ENCODE measurements at regions not wholly inside any gene's neighbourhood (a gene's known extent, or its start where the extent isn't known, plus 50 kb on each side); places are given as distances from the start of the nearest gene placed in this dataset.

DNA sequence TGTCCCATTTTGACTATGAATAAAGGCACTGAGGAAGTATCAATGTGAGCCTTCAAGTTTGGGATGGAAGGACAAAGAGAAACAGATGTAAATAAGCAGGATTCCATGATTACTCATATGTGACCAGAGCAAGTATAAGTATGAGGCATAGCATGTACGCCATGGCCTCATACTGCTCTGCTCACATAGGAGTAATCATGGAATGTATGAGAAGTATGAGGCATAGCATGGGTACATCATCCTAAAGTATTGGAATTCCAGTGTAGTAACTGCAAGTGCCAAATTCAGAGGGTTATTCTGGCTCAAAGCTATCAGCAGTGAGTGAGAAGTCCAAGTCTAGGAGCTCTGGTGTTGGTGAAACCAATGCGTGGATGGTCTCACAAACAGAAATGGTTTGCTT lies 81.2 kb upstream of the WDR72 start:
- H3K36me3 ChIP-seq (ENCODE audit: control insufficient read depth in 2 of 2, extremely low read depth in 1 of 2, insufficient read depth in 2 of 2, low read length in 2 of 2): no peaks in the 10 kb centered on the region
- no peaks in the 10 kb centered on the region for H3K27me3 ChIP-seq (ENCODE audit: control insufficient read depth in 2 of 2, insufficient read depth in 2 of 2, low read length in 2 of 2)
- H3K9ac ChIP-seq (replicated peaks; ENCODE audit: extremely low read depth, insufficient read depth, low read length): no peak overlapping the region
- dilution Hi-C loops (cut with MboI; ENCODE audit: extremely low pct_ligation_motif_present, low sequenced_read_pairs) (no loop called here), intact Hi-C loops (cut with micrococcal nuclease) (no loop called here)
- FAIRE-seq: no peak
- no peaks in the 10 kb centered on the region for H4K20me1 ChIP-seq (replicated peaks; ENCODE audit: control insufficient read depth, extremely low read depth, insufficient read depth, low read length)
- ChIA-PET POLR2A (no interaction called here), CTCF (no interaction called here)
- H3K27ac ChIP-seq (ENCODE audit: insufficient read depth, low read depth, low read length): no peak overlapping the region
- H3K79me2 ChIP-seq (ENCODE audit: control insufficient read depth, insufficient read depth, low read length): no peaks in the 10 kb centered on the region
- no peaks in the 10 kb centered on the region for H3K9me3 ChIP-seq (replicated peaks; ENCODE audit: control insufficient read depth, insufficient read depth, low read length)
- no peak overlapping the region for H3K4me3 ChIP-seq (replicated peaks in 1 of 3; ENCODE audit: insufficient read depth in 1 of 3, low read depth in 1 of 3, low read length in 3 of 3)
- no peak overlapping the region for H3K4me2 ChIP-seq (ENCODE audit: insufficient read depth, low read length)
- no peak for DNase-seq (ENCODE audit: low read depth, low spot score)
- H3K9me1 ChIP-seq (replicated peaks; ENCODE audit: control insufficient read depth, extremely low read depth, insufficient read depth, low read length): no peaks in the 10 kb centered on the region
- no peaks in the 10 kb centered on the region for H3K4me1 ChIP-seq (ENCODE audit: control insufficient read depth, extremely low read depth, insufficient read depth, low read length)
- no TSS peak for BruUV-seq (replicated peaks)
- TF ChIP-seq GATA2 (IDR thresholded peaks at IDR 0.05; ENCODE audit: insufficient read depth, insufficient read length, low read depth, low read length) (no peak), FOS (IDR thresholded peaks at IDR 0.05; ENCODE audit: borderline replicate concordance, insufficient read depth, low read length) (no peak)
- H2AFZ ChIP-seq (ENCODE audit: low read depth, low read length): no peak overlapping the region

DNA sequence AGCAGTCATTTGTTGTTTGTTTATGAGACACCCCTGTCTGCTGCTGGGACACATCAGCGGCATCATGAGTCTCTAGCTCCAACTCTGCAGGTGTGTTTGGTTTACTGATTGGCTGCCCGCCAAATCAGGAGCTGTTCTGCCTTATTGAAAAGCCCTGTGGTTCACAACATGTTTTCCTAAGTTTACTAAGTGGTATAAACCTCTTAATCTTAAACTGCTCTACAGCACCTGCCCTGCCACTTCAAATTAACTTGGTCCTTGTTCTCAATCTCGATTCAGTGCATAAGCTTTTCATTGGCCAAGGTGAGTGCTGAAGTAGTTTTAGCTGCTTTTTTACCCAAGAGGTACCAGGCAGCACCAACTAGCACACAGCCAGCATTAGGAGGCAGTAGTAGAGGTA lies 77.8 kb upstream of the WDR72 start:
- Histone ChIP-seq H3K4me2 (ENCODE audit: insufficient read depth, low read length) (no peak overlapping the region), H4K20me1 (replicated peaks; ENCODE audit: control insufficient read depth, extremely low read depth, insufficient read depth, low read length) (no peaks in the 10 kb centered on the region), H3K27ac (ENCODE audit: insufficient read depth, low read depth, low read length) (no peak overlapping the region), H3K27me3 (ENCODE audit: control insufficient read depth in 2 of 2, insufficient read depth in 2 of 2, low read length in 2 of 2) (no peaks in the 10 kb centered on the region), H3K9me3 (replicated peaks; ENCODE audit: control insufficient read depth, insufficient read depth, low read length) (no peaks in the 10 kb centered on the region), H3K79me2 (ENCODE audit: control insufficient read depth, insufficient read depth, low read length) (no peaks in the 10 kb centered on the region), H2AFZ (ENCODE audit: low read depth, low read length) (no peak overlapping the region), H3K4me3 (replicated peaks in 1 of 3; ENCODE audit: insufficient read depth in 1 of 3, low read depth in 1 of 3, low read length in 3 of 3) (no peak overlapping the region), H3K36me3 (ENCODE audit: control insufficient read depth in 2 of 2, extremely low read depth in 1 of 2, insufficient read depth in 2 of 2, low read length in 2 of 2) (no peaks in the 10 kb centered on the region), H3K9me1 (replicated peaks; ENCODE audit: control insufficient read depth, extremely low read depth, insufficient read depth, low read length) (no peaks in the 10 kb centered on the region), H3K9ac (replicated peaks; ENCODE audit: extremely low read depth, insufficient read depth, low read length) (no peak overlapping the region), H3K4me1 (ENCODE audit: control insufficient read depth, extremely low read depth, insufficient read depth, low read length) (no peaks in the 10 kb centered on the region)
- FAIRE-seq: no peak
- BruUV-seq (replicated peaks): no TSS peak
- POLR2A ChIA-PET: no interaction called here
- intact Hi-C loops (cut with micrococcal nuclease) (no loop called here), dilution Hi-C loops (cut with MboI; ENCODE audit: extremely low pct_ligation_motif_present, low sequenced_read_pairs) (no loop called here)
- TF ChIP-seq POLR2AphosphoS5 (IDR thresholded peaks at IDR 0.05; ENCODE audit: insufficient read depth, low read depth, low read length): no peak
- DNase-seq (ENCODE audit: low read depth, low spot score): no peak
- CTCF ChIA-PET: no interaction called here
